Cardiac muscle cell (in vitro differentiated cells and primary cell): ENCODE measurements at regions not wholly inside any gene's neighbourhood (a gene's known extent, or its start where the extent isn't known, plus 50 kb on each side); places are given as distances from the start of the nearest gene placed in this dataset.

Experiments used
- DNase-seq, 2 donors: peaks; one replicate each; pipeline versions ENCODE4 v3.0.0 to v3.0.0-alpha.2; 2010 to 2017; ENCODE audit warnings: low read depth in 1 of 2, low spot score in 1 of 2
- H3K27ac ChIP-seq: fragments of 200-600 bp; sonication (generic); 2 replicates; pipeline ENCODE4 v1.5.1; 2016
- H3K27me3 ChIP-seq: fragments of 200-600 bp; sonication (generic); 2 replicates; pipeline ENCODE4 v1.6.0; 2016; ENCODE audit warnings: control low read depth
- H3K36me3 ChIP-seq: fragments of 200-600 bp; sonication (generic); 2 replicates; pipeline ENCODE4 v1.5.1; 2016; ENCODE audit warnings: control low read depth
- H3K4me1 ChIP-seq: fragments of 200-600 bp; sonication (generic); 2 replicates; pipeline ENCODE4 v1.8.1; 2017; ENCODE audit warnings: low read depth, mild to moderate bottlenecking, mixed run types
- H3K4me3 ChIP-seq: fragments of 200-600 bp; sonication (generic); 2 replicates; pipeline ENCODE4 v1.5.1; 2016; ENCODE audit warnings: mild to moderate bottlenecking
- H3K9me3 ChIP-seq: fragments of 200-600 bp; sonication (generic); 2 replicates; pipeline ENCODE4 v1.5.1; 2017; ENCODE audit warnings: low read depth, mild to moderate bottlenecking, control low read depth
- TF ChIP-seq, protein P1 (sequence below): IDR thresholded peaks from 2 replicates; pipeline ENCODE4 v1.5.1; 2012; ENCODE audit warnings: low read depth, mild to moderate bottlenecking, low read length

GRCh38 chr10:125299461-125299860, 139.1 kb upstream of the CTBP2 start:
- H3K4me3 ChIP-seq, result no peak overlapping the region
- TF ChIP-seq, protein P1, sequence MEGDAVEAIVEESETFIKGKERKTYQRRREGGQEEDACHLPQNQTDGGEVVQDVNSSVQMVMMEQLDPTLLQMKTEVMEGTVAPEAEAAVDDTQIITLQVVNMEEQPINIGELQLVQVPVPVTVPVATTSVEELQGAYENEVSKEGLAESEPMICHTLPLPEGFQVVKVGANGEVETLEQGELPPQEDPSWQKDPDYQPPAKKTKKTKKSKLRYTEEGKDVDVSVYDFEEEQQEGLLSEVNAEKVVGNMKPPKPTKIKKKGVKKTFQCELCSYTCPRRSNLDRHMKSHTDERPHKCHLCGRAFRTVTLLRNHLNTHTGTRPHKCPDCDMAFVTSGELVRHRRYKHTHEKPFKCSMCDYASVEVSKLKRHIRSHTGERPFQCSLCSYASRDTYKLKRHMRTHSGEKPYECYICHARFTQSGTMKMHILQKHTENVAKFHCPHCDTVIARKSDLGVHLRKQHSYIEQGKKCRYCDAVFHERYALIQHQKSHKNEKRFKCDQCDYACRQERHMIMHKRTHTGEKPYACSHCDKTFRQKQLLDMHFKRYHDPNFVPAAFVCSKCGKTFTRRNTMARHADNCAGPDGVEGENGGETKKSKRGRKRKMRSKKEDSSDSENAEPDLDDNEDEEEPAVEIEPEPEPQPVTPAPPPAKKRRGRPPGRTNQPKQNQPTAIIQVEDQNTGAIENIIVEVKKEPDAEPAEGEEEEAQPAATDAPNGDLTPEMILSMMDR, result no peak
- H3K27me3 ChIP-seq, result no peaks in the 10 kb centered on the region
- H3K27ac ChIP-seq, result no peak overlapping the region
- no peaks in the 10 kb centered on the region for H3K4me1 ChIP-seq
- no peaks in the 10 kb centered on the region for H3K36me3 ChIP-seq
- H3K9me3 ChIP-seq, result no peaks in the 10 kb centered on the region
- no peak for DNase-seq

DNA sequence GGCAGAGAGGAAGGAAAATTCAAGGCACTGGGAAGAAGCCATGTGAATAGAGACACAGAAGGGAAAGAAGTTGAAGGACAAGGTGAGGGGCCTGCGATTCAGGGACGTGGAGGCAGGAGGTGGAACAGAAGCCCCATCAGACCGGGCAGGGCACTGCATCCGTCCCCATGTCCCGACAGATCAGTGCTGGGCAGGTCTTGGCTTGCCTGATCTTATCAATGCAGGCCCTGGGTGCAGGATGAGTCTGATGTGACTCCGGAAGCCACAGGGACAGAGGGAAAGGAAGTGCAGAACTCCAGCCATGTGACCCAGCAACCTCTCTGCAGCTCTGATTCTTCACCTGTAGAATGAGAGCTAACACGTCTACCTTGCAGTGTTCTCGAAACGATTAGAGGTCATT, 136.2 kb upstream of the CTBP2 start:
- TF ChIP-seq, protein P1, result no peak
- no peaks in the 10 kb centered on the region for H3K4me1 ChIP-seq
- no peak overlapping the region for H3K4me3 ChIP-seq
- DNase-seq, result no peak
- no peaks in the 10 kb centered on the region for H3K9me3 ChIP-seq
- H3K27me3 ChIP-seq, result no peaks in the 10 kb centered on the region
- no peaks in the 10 kb centered on the region for H3K36me3 ChIP-seq
- no peak overlapping the region for H3K27ac ChIP-seq

GRCh38 chr10:125294109-125294508, 133.7 kb upstream of the CTBP2 start:
- TF ChIP-seq, protein P1, result no peak
- Histone ChIP-seq H3K27ac (no peak overlapping the region), H3K4me3 (no peak overlapping the region), H3K27me3 (no peaks in the 10 kb centered on the region), H3K36me3 (no peaks in the 10 kb centered on the region), H3K4me1 (no peaks in the 10 kb centered on the region), H3K9me3 (no peaks in the 10 kb centered on the region)
- DNase-seq, result no peak

- TF ChIP-seq, protein P1, result no peak
- no peak overlapping the region for H3K27ac ChIP-seq
Observed at GRCh38 chr10:125291836-125292235, 131.5 kb upstream of the CTBP2 start.

DNA sequence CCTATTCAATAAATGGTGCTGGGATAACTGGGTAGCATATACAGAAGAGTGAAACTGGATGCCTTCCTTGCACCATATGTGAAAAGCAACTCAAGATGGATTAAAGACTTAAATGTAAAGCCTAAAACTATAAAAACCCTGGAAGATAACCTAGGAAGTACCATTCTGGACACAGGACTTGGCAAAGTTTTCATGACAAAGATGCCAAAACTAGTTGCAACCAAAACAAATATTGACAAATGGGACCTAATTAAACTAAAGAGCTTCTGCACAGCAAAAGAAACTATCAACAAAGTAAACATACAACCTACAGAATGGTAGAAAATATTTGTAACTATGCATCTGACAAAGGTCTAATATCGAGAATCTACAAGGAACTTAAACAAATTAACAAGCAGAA, 129.1 kb upstream of the CTBP2 start:
- H3K4me3 ChIP-seq, result no peak overlapping the region
- H3K9me3 ChIP-seq, result no peaks in the 10 kb centered on the region
- H3K4me1 ChIP-seq, result no peaks in the 10 kb centered on the region
- H3K36me3 ChIP-seq, result no peaks in the 10 kb centered on the region
- no peak overlapping the region for H3K27ac ChIP-seq
- H3K27me3 ChIP-seq, result no peaks in the 10 kb centered on the region
- DNase-seq, result no peak
- TF ChIP-seq, protein P1, result no peak

More at GRCh38 chr10:125291836-125292235, 131.5 kb upstream of the CTBP2 start:
- Histone ChIP-seq H3K4me3 (no peak overlapping the region), H3K4me1 (no peaks in the 10 kb centered on the region), H3K9me3 (no peaks in the 10 kb centered on the region), H3K27me3 (no peaks in the 10 kb centered on the region), H3K36me3 (no peaks in the 10 kb centered on the region)
- no peak for DNase-seq
